HEK293T (cell line): ENCODE measurements at regions not wholly inside any gene's neighbourhood (a gene's known extent, or its start where the extent isn't known, plus 50 kb on each side); places are given as distances from the start of the nearest gene placed in this dataset.

Source experiments
- ARNT ChIP-seq: fragments of 450-650 bp; IDR thresholded peaks from 2 replicates; pipeline ENCODE4 v1.6.1; 2017; ENCODE audit warnings: mild to moderate bottlenecking
- BHLHE40 ChIP-seq: fragments of 450-650 bp; IDR thresholded peaks from 2 replicates; pipeline ENCODE4 v1.6.1; 2016; ENCODE audit warnings: mild to moderate bottlenecking, moderate library complexity, borderline replicate concordance
- FOXM1 ChIP-seq: fragments of 450-650 bp; IDR thresholded peaks from 2 replicates; pipeline ENCODE4 v1.6.1; 2017; ENCODE audit warnings: mild to moderate bottlenecking, borderline replicate concordance
- HDGF ChIP-seq: fragments of 450-650 bp; IDR thresholded peaks from 2 replicates; pipeline ENCODE4 v1.6.1; 2017; ENCODE audit warnings: antibody characterized with exemption, borderline replicate concordance
- L3MBTL2 ChIP-seq: fragments of 450-650 bp; conservative IDR thresholded peaks from 2 replicates; pipeline ENCODE4 v1.6.1; 2016; ENCODE audit warnings: mild to moderate bottlenecking
- PKNOX1 ChIP-seq: fragments of 450-650 bp; IDR thresholded peaks from 2 replicates; pipeline ENCODE4 v1.6.1; 2016
- SP1 ChIP-seq: fragments of 450-650 bp; IDR thresholded peaks from 2 replicates; pipeline ENCODE4 v1.6.1; 2017
- SUZ12 ChIP-seq: fragments of 450-650 bp; IDR thresholded peaks from 2 replicates; pipeline ENCODE4 v1.6.1; 2016; ENCODE audit warnings: mild to moderate bottlenecking
- TARDBP ChIP-seq: fragments of 450-650 bp; IDR thresholded peaks from 2 replicates; pipeline ENCODE4 v1.6.1; 2016

GRCh38 chr5:53302529-53302928 is 177.9 kb upstream of the FST start:
- TF ChIP-seq L3MBTL2 (no peak), SUZ12 (no peak), SP1 (no peak), HDGF (no peak), PKNOX1 (no peak), FOXM1 (no peak), ARNT (no peak), TARDBP (no peak), BHLHE40 (no peak)
